ENCODE measurements at regions not wholly inside any gene's neighbourhood (a gene's known extent, or its start where the extent isn't known, plus 50 kb on each side); places are given as distances from the start of the nearest gene placed in this dataset.

DNA sequence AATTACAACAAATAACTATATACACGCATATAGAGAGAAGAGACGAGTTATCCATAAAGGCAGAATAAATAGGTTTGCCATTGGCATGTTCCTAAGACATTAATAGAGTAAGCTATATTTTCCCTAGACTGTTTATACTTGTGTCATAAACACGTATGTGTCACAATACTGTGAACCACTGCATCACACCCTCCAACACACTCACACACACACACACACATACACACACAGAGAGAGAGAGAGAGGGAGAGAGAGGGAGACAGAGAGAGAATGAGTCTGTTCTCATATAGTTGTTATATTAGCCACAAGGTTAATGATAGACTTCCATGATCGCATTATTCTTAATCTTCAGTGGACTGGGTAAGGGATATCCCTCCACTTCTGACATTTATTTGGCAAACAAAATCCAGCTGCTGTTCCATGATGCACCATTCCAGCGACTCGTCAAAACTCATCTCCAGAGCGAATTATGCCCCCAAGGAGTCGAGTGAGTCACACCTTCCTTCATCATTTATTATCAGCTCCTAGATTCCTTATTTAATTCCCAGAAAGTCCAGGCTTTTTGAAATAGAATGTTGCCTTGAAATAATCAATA lies 82.8 kb upstream of the HIVEP1 start:
- Histone ChIP-seq H3K4me1 (ENCODE audit: control insufficient read depth in 5 of 5, insufficient read depth in 5 of 5, low read length in 5 of 5) (no peaks in the 10 kb centered on the region), H3K4me3 (ENCODE audit: low read depth in 1 of 5, low read length in 5 of 5) (no peak overlapping the region), H3K9ac (ENCODE audit: low read length in 5 of 5) (no peak overlapping the region), H3K9me3 (ENCODE audit: control insufficient read depth in 5 of 5, low read length in 5 of 5) (no peaks in the 10 kb centered on the region), H3K27me3 (ENCODE audit: control insufficient read depth in 5 of 5, insufficient read depth in 4 of 5, low read length in 5 of 5) (no peaks in the 10 kb centered on the region), H3K36me3 (ENCODE audit: control insufficient read depth in 5 of 5, insufficient read depth in 5 of 5, low read length in 5 of 5) (no peaks in the 10 kb centered on the region), H3K27ac (ENCODE audit: low read depth, low read length) (no peak overlapping the region)

DNA sequence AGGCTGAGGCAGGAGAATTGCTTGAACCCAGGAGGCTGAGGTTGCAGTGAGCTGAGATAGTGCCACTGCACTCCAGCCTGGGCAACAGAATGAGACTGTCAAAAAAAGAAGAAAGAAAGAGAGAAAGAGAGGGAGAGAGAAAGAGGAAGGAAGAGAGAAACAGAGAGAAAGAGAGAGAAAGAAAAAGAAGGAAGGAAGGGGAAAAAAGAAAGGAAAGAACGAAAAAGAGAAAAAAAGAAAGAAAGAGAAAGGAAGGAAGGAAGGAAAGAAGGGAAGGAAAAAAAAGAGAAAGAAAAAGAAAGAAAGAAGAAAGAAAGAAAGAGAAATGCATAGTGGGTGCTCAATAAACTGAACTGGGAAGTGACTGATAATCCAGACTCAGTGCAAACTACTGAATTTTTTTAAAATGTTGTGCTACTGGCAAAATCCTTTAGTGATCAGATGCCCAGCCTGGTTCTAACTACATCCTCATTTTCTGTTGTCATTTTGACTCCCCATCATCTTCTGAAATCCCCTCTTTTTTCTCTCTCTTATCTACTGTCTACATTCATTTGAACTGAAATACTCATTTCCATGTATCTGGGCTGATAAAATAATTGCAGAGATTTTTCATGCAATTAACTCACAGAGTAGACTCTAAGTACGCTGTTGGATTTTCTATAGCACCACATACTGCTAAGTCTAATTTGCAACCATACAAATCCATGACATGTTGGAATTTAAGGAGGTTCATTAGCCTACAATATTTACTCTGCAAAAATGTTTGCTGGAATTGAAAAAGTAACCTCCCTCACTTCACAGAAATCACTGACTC lies 85.3 kb upstream of the HIVEP1 start:
- Histone ChIP-seq H3K9me3 (ENCODE audit: control insufficient read depth in 5 of 5, low read length in 5 of 5) (no peaks in the 10 kb centered on the region), H3K27me3 (ENCODE audit: control insufficient read depth in 5 of 5, insufficient read depth in 4 of 5, low read length in 5 of 5) (no peaks in the 10 kb centered on the region), H3K9ac (ENCODE audit: low read length in 5 of 5) (no peak overlapping the region), H3K27ac (ENCODE audit: low read depth, low read length) (no peak overlapping the region), H3K4me3 (ENCODE audit: low read depth in 1 of 5, low read length in 5 of 5) (no peak overlapping the region), H3K4me1 (ENCODE audit: control insufficient read depth in 5 of 5, insufficient read depth in 5 of 5, low read length in 5 of 5) (no peaks in the 10 kb centered on the region), H3K36me3 (ENCODE audit: control insufficient read depth in 5 of 5, insufficient read depth in 5 of 5, low read length in 5 of 5) (no peaks in the 10 kb centered on the region)

DNA sequence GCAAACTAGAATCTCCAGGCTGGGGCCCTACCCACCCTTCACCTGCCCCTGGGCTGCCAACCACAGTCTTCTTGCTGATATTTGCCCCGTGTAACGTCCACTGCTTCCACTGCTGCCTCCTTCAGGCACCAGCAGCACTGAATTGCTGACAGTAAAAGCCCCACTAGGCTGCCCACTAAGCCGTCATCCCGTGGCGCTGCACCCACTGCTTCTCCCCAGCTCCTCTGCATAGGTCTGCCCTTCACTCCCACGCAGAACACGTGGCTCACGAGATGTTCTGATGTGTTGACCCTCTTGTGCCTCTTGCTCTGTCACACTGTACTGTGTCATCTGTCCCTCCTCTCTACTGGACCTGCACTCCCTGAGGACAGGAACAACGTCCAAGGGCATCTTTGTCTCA lies 86.3 kb upstream of the HIVEP1 start:
- no peaks in the 10 kb centered on the region for H3K27me3 ChIP-seq (ENCODE audit: control insufficient read depth in 5 of 5, insufficient read depth in 4 of 5, low read length in 5 of 5)
- no peaks in the 10 kb centered on the region for H3K9me3 ChIP-seq (ENCODE audit: control insufficient read depth in 5 of 5, low read length in 5 of 5)
- H3K4me3 ChIP-seq (ENCODE audit: low read depth in 1 of 5, low read length in 5 of 5) = no peak overlapping the region
- H3K27ac ChIP-seq (ENCODE audit: low read depth, low read length) = no peak overlapping the region
- peaks cover 0 to 4% (median 0%) of the 10 kb centered on the region in 5 donors for H3K4me1 ChIP-seq (ENCODE audit: control insufficient read depth in 5 of 5, insufficient read depth in 5 of 5, low read length in 5 of 5)
- H3K9ac ChIP-seq (ENCODE audit: low read length in 5 of 5) = no peak overlapping the region
- no peaks in the 10 kb centered on the region for H3K36me3 ChIP-seq (ENCODE audit: control insufficient read depth in 5 of 5, insufficient read depth in 5 of 5, low read length in 5 of 5)

DNA sequence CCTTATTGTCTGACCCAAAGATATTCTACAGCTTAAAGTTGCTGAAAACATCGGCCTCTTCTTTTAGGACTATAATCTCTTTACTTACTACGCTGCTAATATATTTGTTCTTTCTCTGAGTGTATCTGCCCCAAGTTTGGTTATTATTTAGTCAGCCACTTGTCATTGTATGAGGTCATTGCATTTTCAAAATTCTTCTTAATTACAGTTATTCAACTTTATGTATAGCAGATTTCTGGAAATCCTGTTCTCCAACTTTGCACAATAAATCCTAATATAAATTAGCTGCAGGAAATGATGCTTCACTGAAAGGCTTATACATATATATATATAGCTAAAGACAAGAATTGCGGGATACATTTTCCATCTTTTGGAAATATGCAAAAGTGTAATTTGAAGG lies 88.5 kb upstream of the HIVEP1 start:
- Histone ChIP-seq H3K27ac (ENCODE audit: low read depth, low read length) (no peak overlapping the region), H3K27me3 (ENCODE audit: control insufficient read depth in 5 of 5, insufficient read depth in 4 of 5, low read length in 5 of 5) (no peaks in the 10 kb centered on the region), H3K4me3 (ENCODE audit: low read depth in 1 of 5, low read length in 5 of 5) (no peak overlapping the region), H3K9ac (ENCODE audit: low read length in 5 of 5) (no peak overlapping the region), H3K4me1 (ENCODE audit: control insufficient read depth in 5 of 5, insufficient read depth in 5 of 5, low read length in 5 of 5) (peaks cover 0 to 9% (median 6%) of the 10 kb centered on the region in 5 donors), H3K9me3 (ENCODE audit: control insufficient read depth in 5 of 5, low read length in 5 of 5) (no peaks in the 10 kb centered on the region), H3K36me3 (ENCODE audit: control insufficient read depth in 5 of 5, insufficient read depth in 5 of 5, low read length in 5 of 5) (no peaks in the 10 kb centered on the region)

DNA sequence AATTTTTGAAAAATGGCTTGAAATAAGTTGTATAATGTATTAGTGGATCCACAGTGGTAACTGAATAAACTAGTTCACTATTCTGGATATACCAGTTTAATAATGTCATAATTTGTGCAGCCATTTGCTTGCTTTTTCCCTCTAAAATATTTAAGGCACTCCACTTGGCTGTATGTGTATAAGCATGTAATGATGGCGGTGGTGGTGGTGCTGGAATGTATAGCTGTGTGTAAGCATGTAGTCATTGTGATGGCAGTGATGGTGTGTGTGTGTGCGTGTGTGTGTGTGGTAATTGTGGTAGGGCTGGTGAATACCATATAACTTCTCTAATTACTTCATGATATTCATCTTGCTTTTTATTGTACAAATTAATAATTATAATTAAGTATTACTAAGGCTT lies 89.2 kb upstream of the HIVEP1 start:
- H3K27ac ChIP-seq (ENCODE audit: low read depth, low read length) = no peak overlapping the region
- H3K36me3 ChIP-seq (ENCODE audit: control insufficient read depth in 5 of 5, insufficient read depth in 5 of 5, low read length in 5 of 5) = no peaks in the 10 kb centered on the region
- no peaks in the 10 kb centered on the region for H3K27me3 ChIP-seq (ENCODE audit: control insufficient read depth in 5 of 5, insufficient read depth in 4 of 5, low read length in 5 of 5)
- H3K9ac ChIP-seq (ENCODE audit: low read length in 5 of 5) = no peak overlapping the region
- no peak overlapping the region for H3K4me3 ChIP-seq (ENCODE audit: low read depth in 1 of 5, low read length in 5 of 5)
- H3K4me1 ChIP-seq (ENCODE audit: control insufficient read depth in 5 of 5, insufficient read depth in 5 of 5, low read length in 5 of 5) = peaks cover 0 to 15% (median 10%) of the 10 kb centered on the region in 5 donors
- no peaks in the 10 kb centered on the region for H3K9me3 ChIP-seq (ENCODE audit: control insufficient read depth in 5 of 5, low read length in 5 of 5)

DNA sequence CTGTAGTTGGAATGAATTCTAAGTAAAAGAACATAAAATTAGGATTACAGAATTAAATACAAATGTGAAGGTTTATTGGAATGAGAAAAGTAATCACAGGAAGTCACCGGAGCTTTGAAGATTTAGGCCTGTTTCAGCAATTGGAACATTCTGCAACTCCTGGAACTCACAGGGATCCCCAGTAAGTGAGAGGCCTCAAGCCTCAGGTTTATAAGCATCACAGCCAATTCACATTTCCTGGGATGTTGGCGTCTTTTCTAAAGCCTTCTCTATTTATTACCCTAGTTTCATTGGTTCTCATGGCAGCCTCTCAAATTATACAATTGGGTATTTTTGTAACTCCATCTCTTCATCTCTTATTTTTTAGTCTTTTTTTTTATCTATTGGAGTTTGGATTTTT lies 90.4 kb upstream of the HIVEP1 start:
- no peak overlapping the region for H3K27ac ChIP-seq (ENCODE audit: low read depth, low read length)
- no peak overlapping the region for H3K9ac ChIP-seq (ENCODE audit: low read length in 5 of 5)
- peaks cover 0 to 19% (median 13%) of the 10 kb centered on the region in 5 donors for H3K4me1 ChIP-seq (ENCODE audit: control insufficient read depth in 5 of 5, insufficient read depth in 5 of 5, low read length in 5 of 5)
- H3K36me3 ChIP-seq (ENCODE audit: control insufficient read depth in 5 of 5, insufficient read depth in 5 of 5, low read length in 5 of 5) = no peaks in the 10 kb centered on the region
- no peak overlapping the region for H3K4me3 ChIP-seq (ENCODE audit: low read depth in 1 of 5, low read length in 5 of 5)
- H3K27me3 ChIP-seq (ENCODE audit: control insufficient read depth in 5 of 5, insufficient read depth in 4 of 5, low read length in 5 of 5) = no peaks in the 10 kb centered on the region
- no peaks in the 10 kb centered on the region for H3K9me3 ChIP-seq (ENCODE audit: control insufficient read depth in 5 of 5, low read length in 5 of 5)

DNA sequence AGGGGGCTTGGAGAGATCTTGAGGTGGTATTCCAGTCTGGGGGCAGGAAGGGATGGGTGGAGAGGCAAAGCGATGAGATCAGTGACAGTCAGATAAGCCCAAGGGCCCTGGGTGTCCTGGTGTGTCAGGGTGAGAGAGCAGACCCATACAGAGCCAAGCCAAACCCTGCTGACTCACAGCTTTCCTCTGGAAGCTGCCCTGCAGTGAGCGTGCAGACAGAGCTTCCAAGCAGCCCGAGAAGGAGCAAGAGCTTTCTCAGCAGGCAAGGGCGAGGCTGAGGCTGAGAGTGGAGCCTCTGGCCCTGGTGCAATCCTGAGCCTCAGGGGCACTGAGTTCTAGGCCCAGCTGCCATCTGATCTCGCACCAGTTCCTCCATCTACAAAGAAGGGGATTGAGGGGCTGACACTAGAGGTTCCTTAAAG lies 91.1 kb upstream of the HIVEP1 start:
- H3K9ac ChIP-seq (ENCODE audit: low read length in 5 of 5) = no peak overlapping the region
- H3K4me3 ChIP-seq (ENCODE audit: low read depth in 1 of 5, low read length in 5 of 5) = no peak overlapping the region
- no peaks in the 10 kb centered on the region for H3K9me3 ChIP-seq (ENCODE audit: control insufficient read depth in 5 of 5, low read length in 5 of 5)
- no peaks in the 10 kb centered on the region for H3K27me3 ChIP-seq (ENCODE audit: control insufficient read depth in 5 of 5, insufficient read depth in 4 of 5, low read length in 5 of 5)
- no peak overlapping the region for H3K27ac ChIP-seq (ENCODE audit: low read depth, low read length)
- H3K36me3 ChIP-seq (ENCODE audit: control insufficient read depth in 5 of 5, insufficient read depth in 5 of 5, low read length in 5 of 5) = no peaks in the 10 kb centered on the region
- peaks cover 0 to 19% (median 13%) of the 10 kb centered on the region in 5 donors for H3K4me1 ChIP-seq (ENCODE audit: control insufficient read depth in 5 of 5, insufficient read depth in 5 of 5, low read length in 5 of 5)

DNA sequence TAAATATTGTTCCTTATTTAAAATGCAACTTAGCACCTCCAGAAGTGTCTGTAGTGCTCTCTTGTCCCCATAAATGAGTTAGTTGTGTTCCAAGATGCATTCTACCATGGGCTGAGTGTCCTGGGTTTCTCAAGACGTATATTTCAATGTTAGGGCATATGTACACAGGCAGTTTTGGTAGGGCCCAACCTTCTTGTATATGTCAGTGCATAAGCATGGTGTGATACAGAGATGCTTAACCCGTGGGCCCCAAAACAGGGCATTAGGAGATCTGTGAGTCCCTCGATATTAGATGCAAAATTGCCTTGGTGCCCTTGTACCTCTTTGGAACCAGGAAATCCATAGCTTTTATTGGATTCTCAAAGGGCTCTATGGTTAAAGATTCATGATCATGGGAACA lies 91.5 kb upstream of the HIVEP1 start:
- H3K36me3 ChIP-seq (ENCODE audit: control insufficient read depth in 5 of 5, insufficient read depth in 5 of 5, low read length in 5 of 5) = no peaks in the 10 kb centered on the region
- no peaks in the 10 kb centered on the region for H3K9me3 ChIP-seq (ENCODE audit: control insufficient read depth in 5 of 5, low read length in 5 of 5)
- H3K4me1 ChIP-seq (ENCODE audit: control insufficient read depth in 5 of 5, insufficient read depth in 5 of 5, low read length in 5 of 5) = peaks cover 0 to 19% (median 13%) of the 10 kb centered on the region in 5 donors
- no peaks in the 10 kb centered on the region for H3K27me3 ChIP-seq (ENCODE audit: control insufficient read depth in 5 of 5, insufficient read depth in 4 of 5, low read length in 5 of 5)
- H3K9ac ChIP-seq (ENCODE audit: low read length in 5 of 5) = no peak overlapping the region
- peak overlapping the region; percentile 51 for H3K27ac ChIP-seq (ENCODE audit: low read depth, low read length)
- H3K4me3 ChIP-seq (ENCODE audit: low read depth in 1 of 5, low read length in 5 of 5) = no peak overlapping the region

DNA sequence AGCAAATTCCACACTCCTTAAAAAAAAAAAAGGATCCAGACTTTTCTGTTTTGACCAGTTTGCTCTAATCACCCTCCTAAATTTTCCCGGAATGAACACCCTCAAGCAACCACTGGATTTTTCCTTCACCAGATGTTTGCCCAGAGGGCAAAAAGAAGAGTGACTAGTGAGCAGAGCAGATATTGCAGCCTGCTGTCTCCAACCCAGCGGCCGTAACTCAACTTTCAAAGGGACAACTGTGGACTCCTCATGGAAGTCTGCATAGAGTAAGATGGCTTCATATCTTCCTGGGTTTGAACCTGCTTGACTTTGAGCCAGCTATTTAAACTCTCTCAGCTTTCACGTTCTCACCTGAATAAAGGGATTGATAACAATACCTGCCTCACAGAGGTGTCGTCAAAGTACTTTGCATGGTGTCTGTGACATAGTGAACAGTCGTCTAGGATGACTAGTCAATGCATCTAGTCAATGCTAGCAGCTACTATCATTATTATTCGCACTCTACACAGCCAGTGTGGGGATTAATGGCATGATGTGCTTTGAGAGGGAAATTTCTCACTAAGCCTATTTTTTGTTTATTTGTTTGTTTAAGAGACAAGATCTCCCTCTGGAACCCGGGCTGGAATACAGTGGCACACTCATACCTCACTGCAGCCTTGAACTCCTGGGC lies 92.2 kb upstream of the HIVEP1 start:
- Histone ChIP-seq H3K36me3 (ENCODE audit: control insufficient read depth in 5 of 5, insufficient read depth in 5 of 5, low read length in 5 of 5) (no peaks in the 10 kb centered on the region), H3K9me3 (ENCODE audit: control insufficient read depth in 5 of 5, low read length in 5 of 5) (no peaks in the 10 kb centered on the region), H3K27ac (ENCODE audit: low read depth, low read length) (peak overlapping the region; percentile 51), H3K9ac (ENCODE audit: low read length in 5 of 5) (no peak overlapping the region), H3K4me3 (ENCODE audit: low read depth in 1 of 5, low read length in 5 of 5) (no peak overlapping the region), H3K4me1 (ENCODE audit: control insufficient read depth in 5 of 5, insufficient read depth in 5 of 5, low read length in 5 of 5) (peaks cover 0 to 19% (median 13%) of the 10 kb centered on the region in 5 donors), H3K27me3 (ENCODE audit: control insufficient read depth in 5 of 5, insufficient read depth in 4 of 5, low read length in 5 of 5) (no peaks in the 10 kb centered on the region)
